ENCODE measurements at regions not wholly inside any gene's neighbourhood (a gene's known extent, or its start where the extent isn't known, plus 50 kb on each side); places are given as distances from the start of the nearest gene placed in this dataset.

DNA sequence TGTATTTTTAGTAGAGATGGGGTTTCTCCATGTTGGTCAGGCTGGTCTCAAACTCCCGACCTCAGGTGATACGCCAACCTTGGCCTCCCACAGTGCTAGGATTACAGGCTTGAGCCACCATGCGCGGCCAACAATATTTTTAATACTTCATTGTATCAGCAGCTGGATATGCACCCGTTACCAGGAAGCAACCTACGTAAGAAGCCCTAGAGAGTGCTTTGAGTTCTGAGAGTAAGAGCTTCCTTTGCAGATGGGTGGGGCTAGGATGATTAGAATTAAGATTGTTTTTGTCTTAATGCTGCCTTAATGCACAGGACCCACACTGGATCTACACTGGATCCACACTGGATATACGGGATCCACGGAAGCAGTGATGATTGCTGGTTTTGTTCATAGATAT, 123.9 kb upstream of the ABCA1 start:
- TF ChIP-seq, protein P1, sequence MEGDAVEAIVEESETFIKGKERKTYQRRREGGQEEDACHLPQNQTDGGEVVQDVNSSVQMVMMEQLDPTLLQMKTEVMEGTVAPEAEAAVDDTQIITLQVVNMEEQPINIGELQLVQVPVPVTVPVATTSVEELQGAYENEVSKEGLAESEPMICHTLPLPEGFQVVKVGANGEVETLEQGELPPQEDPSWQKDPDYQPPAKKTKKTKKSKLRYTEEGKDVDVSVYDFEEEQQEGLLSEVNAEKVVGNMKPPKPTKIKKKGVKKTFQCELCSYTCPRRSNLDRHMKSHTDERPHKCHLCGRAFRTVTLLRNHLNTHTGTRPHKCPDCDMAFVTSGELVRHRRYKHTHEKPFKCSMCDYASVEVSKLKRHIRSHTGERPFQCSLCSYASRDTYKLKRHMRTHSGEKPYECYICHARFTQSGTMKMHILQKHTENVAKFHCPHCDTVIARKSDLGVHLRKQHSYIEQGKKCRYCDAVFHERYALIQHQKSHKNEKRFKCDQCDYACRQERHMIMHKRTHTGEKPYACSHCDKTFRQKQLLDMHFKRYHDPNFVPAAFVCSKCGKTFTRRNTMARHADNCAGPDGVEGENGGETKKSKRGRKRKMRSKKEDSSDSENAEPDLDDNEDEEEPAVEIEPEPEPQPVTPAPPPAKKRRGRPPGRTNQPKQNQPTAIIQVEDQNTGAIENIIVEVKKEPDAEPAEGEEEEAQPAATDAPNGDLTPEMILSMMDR (IDR thresholded peaks at IDR 0.05; ENCODE audit: poor library complexity) = no peak
- TF ChIP-seq EZH2 (IDR thresholded peaks at IDR 0.05; ENCODE audit: borderline replicate concordance) = no peak
